Activated CD8-positive, alpha-beta memory T cell treated with anti-CD3 and anti-CD28 coated beads, Interleukin-2, amount 10 ng/mL, durations not matched to agents 7 days and 5 days (primary cell): ENCODE measurements at regions not wholly inside any gene's neighbourhood (a gene's known extent, or its start where the extent isn't known, plus 50 kb on each side); places are given as distances from the start of the nearest gene placed in this dataset.

ENCODE experiments used
- ATAC-seq: fragments of 150-1000 bp; cut with Tn5 transposase; one replicate; pipeline ENCODE4 v1.10.0; 2021; ENCODE audit warnings: moderate library complexity
- CTCF ChIA-PET: fragments of 350-600 bp; sonication (Branson Sonifier 250); formaldehyde crosslinking; loops from one replicate; lab custom pipeline; 2021; ENCODE audit warnings: antibody characterized with exemption; lab: Charles Lee
- DNase-seq: peaks from one replicate; pipeline ENCODE4 v3.0.0-alpha.2; 2020
- H3K27ac Mint-ChIP-seq: one replicate; pipeline ENCODE4 v1.8.0; 2021; ENCODE audit warnings: mild to moderate bottlenecking, mixed read lengths
- H3K27me3 Mint-ChIP-seq: one replicate; pipeline ENCODE4 v1.8.0; 2021; ENCODE audit warnings: mixed read lengths
- H3K36me3 Mint-ChIP-seq: one replicate; pipeline ENCODE4 v1.8.0; 2021; ENCODE audit warnings: mild to moderate bottlenecking, mixed read lengths
- H3K4me1 Mint-ChIP-seq: one replicate; pipeline ENCODE4 v1.8.0; 2021; ENCODE audit warnings: mixed read lengths
- H3K4me3 Mint-ChIP-seq: one replicate; pipeline ENCODE4 v1.8.0; 2021; ENCODE audit warnings: mild to moderate bottlenecking, moderate library complexity, mixed read lengths
- H3K9me3 Mint-ChIP-seq: one replicate; pipeline ENCODE4 v1.8.0; 2022; ENCODE audit warnings: low read depth, mixed read lengths

DNA sequence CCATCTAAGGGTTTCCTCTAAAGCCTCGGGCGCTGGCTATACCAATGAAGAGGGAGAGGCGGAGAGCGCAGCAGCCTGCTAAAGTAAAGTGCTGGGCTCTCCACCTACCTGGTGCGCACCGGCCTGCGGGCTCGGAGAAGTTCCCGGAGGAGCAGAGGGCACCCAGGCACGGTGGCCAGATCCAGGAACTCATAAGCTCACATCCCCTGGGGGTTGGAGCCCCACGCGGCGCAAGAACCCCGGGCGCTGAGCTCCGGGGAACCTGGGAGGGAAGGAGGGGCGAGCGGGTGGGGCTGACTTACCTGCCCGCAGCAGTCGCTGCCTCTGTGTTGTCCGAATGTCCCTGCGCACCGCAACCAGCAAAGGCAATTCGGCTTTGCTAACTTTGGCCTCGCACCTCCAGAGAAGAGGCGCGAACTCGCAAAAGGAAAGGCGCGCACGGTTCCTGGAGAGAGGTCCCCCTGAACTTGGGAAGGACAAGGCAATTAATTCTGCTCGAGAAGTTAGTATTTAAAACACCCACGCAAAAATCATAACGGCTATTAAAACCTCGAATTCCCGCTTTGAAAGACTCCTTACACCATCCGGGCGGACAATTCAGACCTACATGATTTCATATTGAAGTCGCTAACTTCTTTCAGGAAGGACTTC lies 127.6 kb upstream of the C11orf58 start:
- no peak for DNase-seq
- CTCF ChIA-PET = no interaction called here
- Mint-ChIP-seq H3K9me3 (no peaks in the 10 kb centered on the region), H3K27ac (no peak overlapping the region), H3K4me3 (no peak overlapping the region), H3K36me3 (peaks cover 5% of the 10 kb centered on the region), H3K4me1 (peaks cover 21% of the 10 kb centered on the region), H3K27me3 (peaks cover 40% of the 10 kb centered on the region)
- no peak for ATAC-seq

DNA sequence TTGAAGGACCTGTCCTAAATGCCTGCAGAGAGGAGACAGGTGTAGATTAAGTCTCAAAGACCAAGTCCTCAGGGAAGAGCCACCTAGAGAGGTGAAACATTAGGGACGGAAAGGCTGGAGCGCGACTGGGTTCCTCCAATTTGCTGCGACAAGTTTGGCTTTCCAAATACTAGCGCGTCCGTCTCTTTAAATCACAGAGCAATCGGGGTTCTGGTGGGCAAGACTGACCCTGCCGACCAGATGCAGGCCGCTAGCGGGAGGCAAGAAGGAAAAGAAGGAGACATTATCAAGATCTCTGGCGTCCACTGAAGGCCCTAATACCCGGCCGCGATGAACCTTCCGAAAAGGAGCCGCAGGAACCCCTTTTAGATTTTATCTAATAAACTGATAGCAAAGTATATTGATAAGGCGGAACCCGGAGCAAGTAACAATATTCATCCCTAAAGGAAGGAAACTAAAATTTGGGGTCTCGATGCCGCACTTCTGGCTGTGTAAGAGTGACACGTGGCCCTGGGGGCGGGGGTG lies 128.2 kb upstream of the C11orf58 start:
- peaks cover 5% of the 10 kb centered on the region for H3K36me3 Mint-ChIP-seq
- H3K27me3 Mint-ChIP-seq = peaks cover 41% of the 10 kb centered on the region
- peaks cover 27% of the 10 kb centered on the region for H3K4me1 Mint-ChIP-seq
- DNase-seq (no peak), ATAC-seq (no peak)
- CTCF ChIA-PET = no interaction called here
- H3K4me3 Mint-ChIP-seq = no peak overlapping the region
- H3K27ac Mint-ChIP-seq = no peak overlapping the region
- H3K9me3 Mint-ChIP-seq = no peaks in the 10 kb centered on the region

DNA sequence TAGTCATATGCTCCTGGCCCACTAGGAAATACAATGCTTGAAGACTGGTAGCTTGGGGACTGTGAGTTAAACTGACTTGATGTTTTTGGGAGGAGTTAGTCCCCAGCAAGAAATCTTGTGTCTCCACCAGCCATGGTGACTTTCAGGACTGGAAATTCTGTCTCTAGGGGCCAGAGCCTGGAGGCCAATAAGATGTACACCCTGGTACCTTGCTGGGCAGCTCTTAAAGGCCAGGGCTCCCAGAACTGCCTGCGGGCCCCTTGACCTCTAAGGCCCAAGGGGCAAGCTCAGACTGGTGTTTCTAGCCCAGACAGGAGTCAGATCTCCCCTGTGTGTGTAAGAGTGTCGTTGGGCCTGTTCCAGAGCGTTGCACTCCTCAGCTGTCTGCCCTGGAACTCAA lies 128.7 kb upstream of the C11orf58 start:
- peaks cover 39% of the 10 kb centered on the region for H3K27me3 Mint-ChIP-seq
- CTCF ChIA-PET = no interaction called here
- H3K4me3 Mint-ChIP-seq = no peak overlapping the region

DNA sequence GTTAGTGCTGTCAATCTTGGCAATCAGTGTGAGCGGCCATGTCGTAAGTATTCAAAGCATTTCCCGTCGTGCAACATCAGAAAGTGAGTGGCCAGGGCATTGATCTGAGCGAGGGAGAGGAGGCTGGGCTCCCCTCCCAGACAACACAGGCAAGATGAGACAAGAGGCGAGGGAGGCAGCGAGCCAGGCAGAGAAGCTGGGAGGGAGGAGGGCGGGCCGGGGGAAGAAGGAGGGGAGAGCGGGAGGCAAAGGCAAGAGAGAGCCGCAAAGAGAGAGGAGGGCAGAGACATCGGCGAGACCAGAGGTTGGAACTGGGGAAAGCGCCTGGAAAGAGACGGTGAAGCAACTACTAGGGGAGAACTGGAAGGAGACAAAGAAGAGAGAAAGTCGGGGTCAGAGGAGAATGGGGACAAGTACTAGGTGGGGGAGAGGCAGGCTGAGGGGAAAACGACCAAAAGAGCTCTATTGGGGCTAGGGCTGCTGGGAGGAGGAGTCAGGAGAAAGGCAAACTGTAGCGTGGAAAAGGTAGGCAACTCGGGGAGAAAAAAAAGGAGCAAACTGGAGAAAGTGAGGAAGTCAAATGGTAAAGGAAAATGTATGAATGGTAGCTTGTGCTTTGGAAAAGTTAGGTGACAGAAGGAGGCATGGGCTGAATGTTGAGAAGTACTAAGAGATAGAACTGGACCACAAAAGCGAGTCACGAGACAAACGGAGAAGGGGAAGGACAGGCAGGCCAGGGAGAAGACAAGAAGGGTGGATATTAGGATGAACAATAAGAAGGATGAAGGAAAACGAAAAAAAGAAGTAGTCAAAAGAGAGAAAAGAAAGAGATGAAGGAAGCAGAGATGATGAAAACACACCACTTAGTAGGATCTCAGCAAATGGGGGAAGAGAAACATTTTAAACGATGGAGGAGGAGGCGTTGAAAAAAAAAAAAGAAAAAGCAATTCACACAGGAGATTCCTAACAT lies 130.5 kb upstream of the C11orf58 start:
- Mint-ChIP-seq H3K4me3 (no peak overlapping the region), H3K9me3 (no peaks in the 10 kb centered on the region), H3K27ac (no peak overlapping the region), H3K36me3 (peaks cover 5% of the 10 kb centered on the region), H3K4me1 (peaks cover 23% of the 10 kb centered on the region), H3K27me3 (peaks cover 42% of the 10 kb centered on the region)
- CTCF ChIA-PET = no interaction called here
- no peak for ATAC-seq
- DNase-seq = no peak

More for the DNA sequence above, 128.7 kb upstream of the C11orf58 start:
- no peak for ATAC-seq
- DNase-seq = no peak
- Mint-ChIP-seq H3K36me3 (peaks cover 5% of the 10 kb centered on the region), H3K27ac (no peak overlapping the region), H3K4me1 (peaks cover 29% of the 10 kb centered on the region), H3K9me3 (no peaks in the 10 kb centered on the region)

DNA sequence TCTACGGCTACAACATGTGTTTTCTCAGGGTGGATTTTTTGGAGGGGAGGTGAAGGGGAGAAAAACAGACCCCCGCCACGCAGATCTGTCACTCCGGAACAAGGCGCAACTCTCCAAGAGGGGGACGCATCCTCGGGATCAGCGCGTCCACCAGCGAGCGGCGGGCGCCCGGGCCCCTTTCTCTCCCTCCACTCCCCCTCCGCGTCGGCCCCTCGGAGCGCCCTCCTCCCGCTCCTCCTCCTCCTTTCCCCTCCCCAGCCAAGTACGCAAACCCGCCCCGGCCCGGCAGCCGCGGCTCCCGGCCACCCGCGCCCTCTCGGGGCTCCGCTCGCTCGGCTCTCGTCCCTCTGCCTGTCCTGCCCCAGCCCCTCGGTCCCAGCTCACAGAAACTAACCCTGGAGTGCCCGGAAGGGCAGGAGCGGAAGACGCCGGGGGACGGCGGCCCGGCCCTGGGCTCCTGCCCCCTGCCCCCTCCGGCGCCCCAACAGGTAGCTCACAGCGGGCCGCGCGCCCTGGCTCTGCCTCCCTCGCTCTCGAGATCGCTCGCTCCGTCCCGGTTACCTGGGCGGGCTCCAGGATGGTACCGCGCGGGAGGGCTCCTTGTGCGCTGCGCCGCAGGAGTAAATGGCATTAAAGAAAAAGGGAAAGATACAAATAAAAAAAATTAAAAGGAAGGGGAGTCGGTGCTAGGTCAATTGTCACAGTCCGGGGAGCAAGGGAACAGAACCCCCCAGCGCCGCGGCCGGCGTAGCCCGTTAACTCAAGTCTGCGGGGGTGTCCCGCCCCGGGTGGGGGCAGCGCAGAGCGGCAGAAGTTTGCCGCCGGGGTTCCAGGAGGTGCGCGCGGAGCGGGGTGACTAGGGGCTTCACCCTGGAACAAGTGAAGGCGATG lies 131.4 kb upstream of the C11orf58 start:
- H3K4me3 Mint-ChIP-seq = peak overlapping the region; percentile 56
- CTCF ChIA-PET = interaction anchor here (0.6 to 3.8 kb wide), 3 partner anchors 7 to 588 kb away, joined by 3 to 23 read pairs (median 3); no protein-coding TSS in a partner anchor

DNA sequence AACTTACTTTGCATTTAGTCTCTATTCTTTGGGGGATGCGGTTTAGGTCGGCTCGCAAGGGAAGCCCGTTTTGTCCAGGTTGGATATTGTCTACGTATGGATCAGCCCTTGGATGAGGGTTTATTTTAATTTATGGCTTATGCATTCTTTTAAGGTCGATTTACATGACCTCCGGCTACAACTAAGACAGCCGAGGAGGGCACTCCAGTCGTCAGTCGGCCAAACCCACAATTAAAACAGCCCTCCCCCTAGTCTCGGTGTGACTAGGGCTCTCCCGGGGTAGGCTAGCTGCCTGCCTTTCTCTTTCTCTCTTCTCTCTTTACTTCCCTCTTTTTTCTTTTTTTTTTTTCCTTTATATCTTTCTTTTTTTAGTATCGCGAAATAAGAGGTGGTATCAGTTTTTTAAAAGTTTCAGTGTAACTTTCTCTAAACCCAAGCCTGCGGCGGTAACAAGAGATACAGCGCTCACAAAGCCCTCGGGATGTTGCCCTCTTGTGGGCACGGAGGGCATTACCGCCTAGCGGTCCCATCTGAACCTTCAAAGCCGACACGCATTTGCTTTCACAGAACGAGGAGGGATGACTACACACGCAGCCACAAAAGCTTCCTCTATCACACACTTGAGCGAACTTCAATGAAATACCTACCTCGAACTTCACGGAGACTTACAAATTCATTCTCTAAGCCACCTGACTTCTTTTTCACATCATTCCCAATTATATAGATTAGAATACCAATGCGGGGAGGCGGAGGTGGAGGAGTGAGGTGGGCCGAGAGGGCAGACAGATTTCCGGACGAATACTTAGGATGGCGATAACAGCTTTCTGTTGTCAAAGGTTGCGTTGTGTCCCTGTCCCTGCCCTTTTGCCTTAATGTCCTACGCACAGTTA lies 132.3 kb upstream of the C11orf58 start:
- Mint-ChIP-seq H3K4me3 (peak overlapping the region; percentile 56), H3K9me3 (no peaks in the 10 kb centered on the region), H3K4me1 (peaks cover 19% of the 10 kb centered on the region), H3K27me3 (peaks cover 49% of the 10 kb centered on the region), H3K27ac (peak overlapping the region; percentile 50), H3K36me3 (peaks cover 5% of the 10 kb centered on the region)
- DNase-seq (peak; percentile 89), ATAC-seq (peak; percentile 87)
- CTCF ChIA-PET = interaction anchor here (0.6 to 3.8 kb wide), 4 partner anchors 8 to 587 kb away, joined by 3 to 23 read pairs (median 4); no protein-coding TSS in a partner anchor

More for the DNA sequence above, 131.4 kb upstream of the C11orf58 start:
- ATAC-seq (no peak), DNase-seq (no peak)
- Mint-ChIP-seq H3K27me3 (peaks cover 46% of the 10 kb centered on the region), H3K9me3 (no peaks in the 10 kb centered on the region), H3K27ac (no peak overlapping the region), H3K4me1 (peaks cover 19% of the 10 kb centered on the region), H3K36me3 (peaks cover 5% of the 10 kb centered on the region)

DNA sequence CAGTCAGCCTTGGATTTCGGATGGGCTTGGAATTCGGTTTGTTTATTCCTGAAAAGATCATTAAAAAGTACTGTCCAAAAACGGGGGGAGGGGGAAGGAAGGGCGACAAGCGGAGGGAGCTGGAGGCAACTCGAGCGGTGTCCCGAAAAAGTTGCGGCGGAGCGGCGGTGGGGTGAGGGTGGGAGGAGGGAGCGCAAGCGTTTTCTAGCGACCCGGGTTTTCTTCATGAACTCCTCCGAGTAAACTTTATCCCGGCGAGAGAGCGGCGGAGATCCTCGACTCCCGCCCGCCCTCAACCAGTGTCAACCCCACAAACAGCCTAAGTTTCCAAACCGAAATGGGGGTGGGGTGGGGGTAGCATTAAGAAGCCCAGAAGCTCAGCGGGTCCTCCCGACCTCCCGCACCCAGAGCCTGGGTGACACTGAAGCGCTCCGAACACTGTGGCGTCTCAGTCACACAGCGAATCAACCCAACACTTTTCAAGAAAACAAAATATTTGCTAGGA lies 133.0 kb upstream of the C11orf58 start:
- H3K36me3 Mint-ChIP-seq = peaks cover 5% of the 10 kb centered on the region
- peak overlapping the region; percentile 40 for H3K27ac Mint-ChIP-seq
- ATAC-seq (no peak), DNase-seq (no peak)
- H3K4me1 Mint-ChIP-seq = peaks cover 19% of the 10 kb centered on the region
- CTCF ChIA-PET = interaction anchor here (1.8 to 3.8 kb wide), 2 partner anchors 8 to 11 kb away, joined by 4 to 23 read pairs; no protein-coding TSS in a partner anchor
- H3K4me3 Mint-ChIP-seq = peak overlapping the region; percentile 56
- peaks cover 53% of the 10 kb centered on the region for H3K27me3 Mint-ChIP-seq
- no peaks in the 10 kb centered on the region for H3K9me3 Mint-ChIP-seq

DNA sequence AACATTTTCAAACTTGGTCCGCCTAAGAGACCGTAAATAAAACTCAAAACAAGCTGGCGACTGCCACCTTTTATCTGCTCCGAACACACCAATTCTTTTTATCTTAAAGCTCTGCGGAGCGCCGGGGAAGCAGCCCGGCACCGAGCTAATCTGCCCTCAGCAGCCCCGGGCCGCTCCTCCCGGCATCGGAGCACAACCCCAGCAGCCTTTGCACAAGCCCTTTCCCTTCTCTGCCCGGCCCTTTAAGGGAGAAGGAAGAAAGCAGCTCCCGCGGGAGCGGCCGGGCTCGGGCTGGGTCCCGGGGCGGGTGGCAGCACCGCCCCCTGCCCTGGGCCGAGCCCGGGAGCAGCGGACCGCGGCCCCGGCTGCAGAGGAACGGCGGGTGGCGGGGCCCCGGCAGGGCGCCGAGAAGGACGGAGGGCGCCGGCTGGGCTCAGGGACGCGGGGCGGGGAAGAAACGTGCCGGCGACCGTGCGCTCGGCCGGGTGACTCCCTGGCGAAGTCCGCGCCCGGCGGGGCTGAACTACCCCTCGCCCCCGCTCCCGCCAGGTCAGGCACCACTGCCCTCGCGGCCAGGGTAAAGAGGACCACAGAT lies 133.6 kb upstream of the C11orf58 start:
- Mint-ChIP-seq H3K27me3 (peaks cover 58% of the 10 kb centered on the region), H3K9me3 (no peaks in the 10 kb centered on the region), H3K4me1 (peaks cover 19% of the 10 kb centered on the region), H3K4me3 (peak overlapping the region; percentile 33), H3K36me3 (peaks cover 5% of the 10 kb centered on the region), H3K27ac (peak overlapping the region; percentile 40)
- CTCF ChIA-PET = interaction anchor here (1.8 to 3.8 kb wide), 2 partner anchors 9 to 11 kb away, joined by 4 to 23 read pairs; no protein-coding TSS in a partner anchor
- DNase-seq = no peak
- peak; percentile 8 for ATAC-seq

DNA sequence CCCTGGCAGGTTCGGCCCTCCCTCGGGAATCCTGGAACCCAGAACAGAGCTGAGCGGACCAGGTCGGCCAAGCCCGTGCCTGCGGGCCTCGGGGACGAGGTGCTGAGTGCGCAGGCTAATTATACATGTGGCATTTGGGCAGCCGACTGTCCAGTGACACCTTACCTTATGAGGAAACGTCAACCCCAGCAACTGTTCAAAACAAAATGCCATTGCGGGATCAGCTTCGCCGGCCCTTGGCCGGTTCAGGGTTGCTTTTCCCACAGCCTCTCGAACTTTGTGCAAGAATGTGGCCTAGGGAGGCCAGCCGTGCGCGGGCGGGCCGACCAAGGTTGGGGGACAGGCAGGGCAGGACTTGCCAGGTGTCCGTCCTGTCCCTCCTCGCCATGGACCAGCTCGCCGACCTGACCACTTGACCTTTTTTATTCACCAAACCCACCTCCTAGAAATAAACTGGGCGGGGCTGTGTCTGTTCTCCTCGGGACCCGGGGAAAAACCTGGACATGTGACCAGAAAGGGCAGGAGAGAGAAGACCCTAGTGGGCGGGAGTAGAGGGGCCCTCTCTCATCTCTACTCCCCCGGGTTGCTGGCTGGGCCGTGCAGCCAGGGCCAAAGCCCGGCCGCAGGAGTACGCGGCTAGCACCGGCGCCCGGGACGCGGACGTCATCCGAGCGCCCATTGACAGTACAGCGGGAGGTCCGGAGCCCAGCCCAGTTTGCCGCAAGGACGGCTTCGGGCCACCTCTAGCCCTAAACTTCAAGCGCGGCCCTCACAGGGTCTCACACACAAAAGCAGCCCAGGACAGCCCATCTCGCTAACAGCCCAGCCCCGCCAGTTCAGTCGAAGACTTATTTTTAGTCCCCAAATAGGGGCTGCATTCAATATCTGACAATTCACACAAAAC lies 134.3 kb upstream of the C11orf58 start:
- CTCF ChIA-PET = interaction anchor here (1.8 to 3.8 kb wide), 2 partner anchors 10 kb away, joined by 4 to 23 read pairs; no protein-coding TSS in a partner anchor
- Mint-ChIP-seq H3K27me3 (peaks cover 59% of the 10 kb centered on the region), H3K27ac (no peak overlapping the region), H3K4me3 (no peak overlapping the region), H3K36me3 (peaks cover 5% of the 10 kb centered on the region), H3K4me1 (peaks cover 19% of the 10 kb centered on the region), H3K9me3 (no peaks in the 10 kb centered on the region)
- ATAC-seq = no peak
- no peak for DNase-seq

DNA sequence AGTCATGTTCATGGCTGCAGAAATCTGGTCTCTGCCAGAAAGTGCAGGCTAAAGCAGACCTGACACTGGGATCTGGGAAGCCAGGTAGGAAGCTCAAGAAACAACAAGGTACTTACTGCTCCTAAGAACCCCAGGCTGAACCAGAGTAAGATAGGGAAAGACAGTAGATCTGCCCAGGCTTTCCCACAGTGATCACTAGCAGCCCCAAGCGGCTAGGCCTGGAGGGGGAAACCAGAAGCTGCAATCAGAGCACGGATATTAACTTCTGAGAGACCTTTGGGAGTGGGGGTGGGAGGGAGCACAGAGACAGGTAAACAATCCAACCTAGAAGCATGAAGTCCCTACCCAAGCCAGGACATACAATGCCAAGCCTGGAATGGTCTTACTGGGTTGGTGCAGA lies 135.2 kb upstream of the C11orf58 start:
- peaks cover 19% of the 10 kb centered on the region for H3K4me1 Mint-ChIP-seq
- H3K4me3 Mint-ChIP-seq = no peak overlapping the region
- H3K9me3 Mint-ChIP-seq = no peaks in the 10 kb centered on the region
- no peak for DNase-seq
- H3K27me3 Mint-ChIP-seq = peaks cover 61% of the 10 kb centered on the region
- H3K27ac Mint-ChIP-seq = no peak overlapping the region
- CTCF ChIA-PET = interaction anchor here (3.8 kb wide), 1 partner anchor 11 kb away, joined by 23 read pairs; no protein-coding TSS in a partner anchor
- H3K36me3 Mint-ChIP-seq = peaks cover 5% of the 10 kb centered on the region
- no peak for ATAC-seq

DNA sequence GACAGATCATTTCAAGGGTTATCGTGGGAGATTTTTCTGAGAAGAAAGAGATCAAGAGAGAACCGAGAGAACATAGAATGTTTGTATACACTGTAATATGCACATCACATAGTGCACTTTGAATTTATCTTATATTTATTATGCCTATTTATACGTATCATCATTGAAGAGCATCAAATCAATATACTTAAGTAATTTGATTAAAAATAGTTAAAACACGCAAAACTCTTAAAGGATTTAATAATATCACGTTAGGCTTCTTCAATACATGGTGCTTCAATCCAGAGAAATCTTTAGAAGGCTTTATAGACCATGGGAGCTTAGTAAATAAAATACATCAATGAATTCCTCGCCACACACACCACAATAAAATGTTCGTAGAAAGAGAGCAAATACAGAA lies 139.5 kb upstream of the C11orf58 start:
- no peak overlapping the region for H3K4me3 Mint-ChIP-seq
- no peak for DNase-seq
- no peaks in the 10 kb centered on the region for H3K4me1 Mint-ChIP-seq
- no peak overlapping the region for H3K27ac Mint-ChIP-seq
- no peaks in the 10 kb centered on the region for H3K36me3 Mint-ChIP-seq
- CTCF ChIA-PET = no interaction called here
- no peak for ATAC-seq
- peaks cover 36% of the 10 kb centered on the region for H3K27me3 Mint-ChIP-seq
- H3K9me3 Mint-ChIP-seq = no peaks in the 10 kb centered on the region
